RWPE1 (cell line): ENCODE measurements at regions not wholly inside any gene's neighbourhood (a gene's known extent, or its start where the extent isn't known, plus 50 kb on each side); places are given as distances from the start of the nearest gene placed in this dataset.
A peak's percentile ranks its signal among the peaks of the same experiment; 100 is the strongest.

ENCODE experiments used
- CTCF ChIA-PET: fragments of 350-600 bp; sonication (Branson Sonifier 250); formaldehyde crosslinking; extraction: SDS; loops from one replicate; lab custom pipeline; 2021; lab: Yijun Ruan, JAX
- POLR2A ChIA-PET: fragments of 400-600 bp; formaldehyde crosslinking; extraction: SDS; loops from one replicate; lab custom pipeline; 2020; ENCODE audit warnings: antibody characterized with exemption; ENCODE audit not compliant: low non-redundant PET; lab: Yijun Ruan, JAX
- DNase-seq: peaks from one replicate; pipeline ENCODE4 v3.0.0; 2012; ENCODE audit warnings: low spot score
- H3K27ac ChIP-seq: fragments of 450-650 bp; 2 replicates; pipeline ENCODE4 v1.5.1; 2017
- TF ChIP-seq, protein P1 (sequence below): fragments of 450-650 bp; conservative IDR thresholded peaks from 2 replicates; pipeline ENCODE4 v1.5.1; 2017; ENCODE audit warnings: low read depth, mild to moderate bottlenecking

DNA sequence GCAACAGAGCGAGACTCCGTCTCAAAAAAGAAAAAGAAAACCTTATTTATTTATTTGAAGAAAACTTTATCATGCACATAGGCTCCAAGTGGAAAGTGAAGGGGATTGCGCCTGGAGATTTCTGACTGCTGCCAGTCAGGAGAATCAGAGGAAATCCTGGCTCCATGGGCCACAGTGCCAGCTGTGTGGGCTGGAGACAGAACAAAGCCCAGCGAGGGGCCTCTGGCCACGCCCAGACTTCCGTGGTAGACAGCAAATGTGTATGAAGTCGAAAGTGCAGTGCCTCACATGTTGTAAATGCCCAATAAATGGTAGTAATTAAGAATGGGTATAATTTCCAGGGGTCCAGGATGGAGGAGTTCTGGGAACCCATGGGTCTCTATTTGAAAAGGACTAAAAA, 75.8 kb upstream of the WWC1 start:
- POLR2A ChIA-PET = no interaction called here
- TF ChIP-seq, protein P1, sequence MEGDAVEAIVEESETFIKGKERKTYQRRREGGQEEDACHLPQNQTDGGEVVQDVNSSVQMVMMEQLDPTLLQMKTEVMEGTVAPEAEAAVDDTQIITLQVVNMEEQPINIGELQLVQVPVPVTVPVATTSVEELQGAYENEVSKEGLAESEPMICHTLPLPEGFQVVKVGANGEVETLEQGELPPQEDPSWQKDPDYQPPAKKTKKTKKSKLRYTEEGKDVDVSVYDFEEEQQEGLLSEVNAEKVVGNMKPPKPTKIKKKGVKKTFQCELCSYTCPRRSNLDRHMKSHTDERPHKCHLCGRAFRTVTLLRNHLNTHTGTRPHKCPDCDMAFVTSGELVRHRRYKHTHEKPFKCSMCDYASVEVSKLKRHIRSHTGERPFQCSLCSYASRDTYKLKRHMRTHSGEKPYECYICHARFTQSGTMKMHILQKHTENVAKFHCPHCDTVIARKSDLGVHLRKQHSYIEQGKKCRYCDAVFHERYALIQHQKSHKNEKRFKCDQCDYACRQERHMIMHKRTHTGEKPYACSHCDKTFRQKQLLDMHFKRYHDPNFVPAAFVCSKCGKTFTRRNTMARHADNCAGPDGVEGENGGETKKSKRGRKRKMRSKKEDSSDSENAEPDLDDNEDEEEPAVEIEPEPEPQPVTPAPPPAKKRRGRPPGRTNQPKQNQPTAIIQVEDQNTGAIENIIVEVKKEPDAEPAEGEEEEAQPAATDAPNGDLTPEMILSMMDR = no peak
- DNase-seq = no peak
- CTCF ChIA-PET = interaction anchor here (0.7 kb wide), 1 partner anchor 646 kb away, joined by 4 read pairs; no protein-coding TSS in a partner anchor
- no peak overlapping the region for H3K27ac ChIP-seq

GRCh38 chr5:168216989-168217388, 74.5 kb upstream of the WWC1 start:
- ChIA-PET CTCF (no interaction called here), POLR2A (no interaction called here)
- no peak overlapping the region for H3K27ac ChIP-seq
- no peak for DNase-seq
- TF ChIP-seq, protein P1 = no peak

- DNase-seq = no peak
- H3K27ac ChIP-seq = no peak overlapping the region
- TF ChIP-seq, protein P1 = no peak
- POLR2A ChIA-PET = no interaction called here
- CTCF ChIA-PET = no interaction called here
These were observed 73.9 kb upstream of the WWC1 start for GRCh38 chr5:168217497-168217896.

DNA sequence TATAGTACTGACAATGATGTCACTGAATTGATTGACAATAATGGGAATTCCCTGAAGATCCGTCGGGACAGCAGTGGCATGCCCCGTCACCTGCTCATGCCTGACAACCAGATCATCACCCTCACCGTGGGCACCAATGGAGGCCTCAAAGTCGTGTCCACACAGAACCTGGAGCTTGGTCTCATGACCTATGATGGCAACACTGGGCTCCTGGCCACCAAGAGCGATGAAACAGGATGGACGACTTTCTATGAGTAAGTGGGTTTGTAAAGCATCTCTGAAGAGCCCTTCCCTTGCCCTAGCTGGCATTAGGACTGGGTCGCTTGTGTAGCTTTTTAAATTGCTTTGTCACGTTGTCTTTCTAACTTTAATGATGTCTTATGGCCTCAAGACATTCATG, 72.7 kb upstream of the WWC1 start:
- no peak for DNase-seq
- POLR2A ChIA-PET = interaction anchor here (0.5 to 0.6 kb wide), 2 partner anchors 132 to 176 kb away, joined by 3 read pairs; no protein-coding TSS in a partner anchor
- CTCF ChIA-PET = interaction anchor here (1.3 to 3.0 kb wide), 3 partner anchors 82 to 171 kb away, joined by 4 to 13 read pairs (median 12); no protein-coding TSS in a partner anchor
- no peak overlapping the region for H3K27ac ChIP-seq
- TF ChIP-seq, protein P1 = no peak

DNA sequence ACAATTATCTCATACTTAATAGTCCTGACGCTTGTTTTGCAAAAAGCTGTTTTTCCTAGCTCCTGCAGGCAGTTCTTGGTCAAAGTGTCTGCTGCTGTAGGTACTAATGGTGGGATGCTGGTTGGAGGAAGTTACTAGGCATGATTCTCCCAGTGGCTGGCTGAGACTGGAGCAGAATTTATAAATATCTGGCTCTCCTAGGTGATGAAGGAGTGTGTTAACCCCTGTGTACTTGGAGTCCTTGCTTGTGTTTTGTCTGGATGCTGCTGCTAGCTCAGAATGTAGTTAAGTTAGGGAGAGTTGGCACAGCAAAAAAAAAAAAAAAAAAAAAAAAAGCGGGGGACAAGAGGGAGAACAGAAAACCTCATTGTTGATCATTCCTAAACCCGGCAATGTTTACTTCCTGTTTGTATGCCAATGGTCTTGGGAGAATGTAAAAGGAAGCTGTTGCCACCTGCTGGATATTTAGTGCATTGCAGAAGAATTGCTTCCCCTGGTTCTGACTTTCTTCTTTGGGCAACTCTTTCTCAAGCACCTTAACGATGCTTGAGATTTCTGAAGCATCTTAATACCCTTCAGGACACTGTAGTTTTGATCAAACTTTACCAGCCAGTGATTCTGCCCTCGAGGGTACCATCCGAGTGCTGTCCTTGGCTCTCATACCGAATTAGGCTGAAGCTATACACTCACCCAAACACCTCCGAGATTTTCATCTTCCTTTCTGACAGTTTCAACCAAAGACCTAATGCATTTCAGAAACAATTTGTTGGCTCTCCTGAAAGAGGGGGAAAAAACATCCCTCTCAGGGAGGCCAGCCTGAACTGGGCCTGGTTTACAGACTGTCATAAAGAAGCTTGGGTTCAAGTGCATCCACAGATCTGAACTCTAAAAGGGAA, 71.7 kb upstream of the WWC1 start:
- H3K27ac ChIP-seq = no peak overlapping the region
- TF ChIP-seq, protein P1 = peak; percentile 96
- DNase-seq = peak; percentile 89
- POLR2A ChIA-PET = no interaction called here
- CTCF ChIA-PET = interaction anchor here (0.5 to 3.0 kb wide), 25 partner anchors 10 to 1817 kb away, joined by 3 to 13 read pairs (median 4); no protein-coding TSS in a partner anchor

GRCh38 chr5:168224085-168224484, 67.4 kb upstream of the WWC1 start:
- TF ChIP-seq, protein P1 = no peak
- ChIA-PET CTCF (interaction anchor here (0.9 kb wide), 1 partner anchor 15 kb away, joined by 3 read pairs; no protein-coding TSS in a partner anchor), POLR2A (no interaction called here)
- H3K27ac ChIP-seq = no peak overlapping the region
- no peak for DNase-seq
